Endothelial cell of umbilical vein (primary cell): ENCODE measurements at regions not wholly inside any gene's neighbourhood (a gene's known extent, or its start where the extent isn't known, plus 50 kb on each side); places are given as distances from the start of the nearest gene placed in this dataset.

Experiments
- CTCF ChIP-seq, 2 donors: IDR thresholded peaks; 1 replicate in 1 of 2; 2 replicates in 1 of 2; pipeline ENCODE4 v1.5.1; 2011; ENCODE audit warnings: low read length in 2 of 2, mild to moderate bottlenecking in 2 of 2, moderate library complexity in 2 of 2, control low read depth in 1 of 2, inconsistent platforms in 1 of 2, low read depth in 1 of 2; ENCODE audit not compliant: insufficient read depth in 1 of 2; ENCODE audit errors: extremely low read depth in 1 of 2
- EZH2 ChIP-seq: IDR thresholded peaks from 2 replicates; pipeline ENCODE4 v1.6.1; 2012; ENCODE audit warnings: borderline replicate concordance, low read depth, mild to moderate bottlenecking, moderate library complexity, low read length, inconsistent platforms; ENCODE audit not compliant: severe bottlenecking
- POLR2A ChIP-seq: IDR thresholded peaks from 2 replicates; pipeline ENCODE4 v1.6.1; 2012; ENCODE audit warnings: low read depth, mild to moderate bottlenecking, control low read depth, low read length

- TF ChIP-seq CTCF (IDR thresholded peaks at IDR 0.05; ENCODE audit: extremely low read depth in 1 of 2, insufficient read depth in 1 of 2, low read depth in 1 of 2, low read length in 2 of 2) (no peak), EZH2 (no peak), POLR2A (no peak)
Measured at GRCh38 chr2:71929482-71929772, 218.2 kb downstream of the CYP26B1 start.
